Right atrium auricular region (tissue), 2 donors: ENCODE measurements at regions not wholly inside any gene's neighbourhood (a gene's known extent, or its start where the extent isn't known, plus 50 kb on each side); places are given as distances from the start of the nearest gene placed in this dataset.
A peak's percentile ranks its signal among the peaks of the same experiment; 100 is the strongest.

ENCODE experiments used
- DNase-seq: peaks from one replicate; pipeline ENCODE4 v3.0.0-alpha.2; 2019; ENCODE audit warnings: low spot score
- H3K27ac ChIP-seq, 2 donors: fragments of 200-600 bp; sonication (generic); 1 replicate in 1 of 2; 2 replicates in 1 of 2; pipeline ENCODE4 v1.5.1; 2016 to 2019
- H3K27me3 ChIP-seq, 2 donors: fragments of 200-600 bp; sonication (generic); one replicate each; pipeline versions ENCODE4 v1.5.1 to v1.6.0; 2017 to 2019
- H3K36me3 ChIP-seq: fragments of 200-600 bp; sonication (generic); one replicate; pipeline ENCODE4 v1.5.1; 2016
- H3K4me1 ChIP-seq, 2 donors: fragments of 200-600 bp; sonication (generic); one replicate each; pipeline versions ENCODE4 v1.5.1 to v1.6.0; 2017 to 2019
- H3K4me3 ChIP-seq, 2 donors: fragments of 200-600 bp; sonication (generic); 1 replicate in 1 of 2; 2 replicates in 1 of 2; pipeline ENCODE4 v1.5.1; 2017 to 2019; ENCODE audit warnings: mild to moderate bottlenecking in 1 of 2, moderate library complexity in 1 of 2
- H3K9me3 ChIP-seq, 2 donors: fragments of 200-600 bp; sonication (generic); one replicate each; pipeline ENCODE4 v1.5.1; 2019
- CTCF ChIP-seq, 2 donors: fragments of 200-600 bp; sonication (generic); IDR thresholded peaks; one replicate each; pipeline ENCODE4 v1.5.1; 2019; ENCODE audit warnings: antibody characterized with exemption in 2 of 2

- Histone ChIP-seq H3K4me1 (no peaks in the 10 kb centered on the region), H3K27me3 (no peaks in the 10 kb centered on the region), H3K36me3 (no peaks in the 10 kb centered on the region), H3K27ac (no peak overlapping the region), H3K4me3 (no peak overlapping the region), H3K9me3 (no peaks in the 10 kb centered on the region)
- TF ChIP-seq CTCF (IDR thresholded peaks at IDR 0.05): no peak
- no peak for DNase-seq
Observed at GRCh38 chr9:116080561-116080960, 73.0 kb upstream of the PAPPA start.

- Histone ChIP-seq H3K9me3 (no peaks in the 10 kb centered on the region), H3K4me3 (no peak overlapping the region)
- DNase-seq: no peak
Observed at GRCh38 chr9:116081435-116082115, 72.0 kb upstream of the PAPPA start.

DNA sequence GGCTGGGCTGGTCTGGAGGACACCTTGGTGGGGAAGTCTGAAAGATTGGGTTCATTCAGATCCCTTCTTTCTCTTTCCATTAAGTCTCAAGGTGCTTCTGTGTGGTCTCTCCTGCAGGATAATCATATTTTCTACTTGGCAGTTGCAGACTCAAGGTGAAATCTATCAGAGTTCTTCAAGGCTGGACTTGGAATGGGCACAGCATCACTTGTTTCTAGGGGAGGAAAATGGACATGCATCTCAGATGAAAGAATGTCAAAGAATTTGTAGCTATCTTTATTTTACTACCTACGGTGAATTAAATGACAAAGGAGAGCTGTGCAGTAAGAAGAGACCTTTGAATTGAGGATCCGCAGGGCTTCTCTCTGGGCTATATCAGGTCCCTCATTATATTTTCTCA lies 69.8 kb upstream of the PAPPA start:
- Histone ChIP-seq H3K4me1 (peaks cover 0 to 5% of the 10 kb centered on the region in 2 donors), H3K27ac (no peak overlapping the region), H3K9me3 (no peaks in the 10 kb centered on the region), H3K36me3 (no peaks in the 10 kb centered on the region), H3K4me3 (no peak overlapping the region), H3K27me3 (no peaks in the 10 kb centered on the region)
- no peak for DNase-seq
- TF ChIP-seq CTCF (IDR thresholded peaks at IDR 0.05): no peak

More at GRCh38 chr9:116081435-116082115, 72.0 kb upstream of the PAPPA start:
- Histone ChIP-seq H3K36me3 (no peaks in the 10 kb centered on the region), H3K27ac (no peak overlapping the region), H3K27me3 (no peaks in the 10 kb centered on the region), H3K4me1 (peaks cover 0 to under 1% of the 10 kb centered on the region in 2 donors)
- TF ChIP-seq CTCF (IDR thresholded peaks at IDR 0.05): no peak

GRCh38 chr9:116084497-116084896 lies 69.1 kb upstream of the PAPPA start:
- no peak for DNase-seq
- Histone ChIP-seq H3K4me3 (no peak overlapping the region), H3K4me1 (peaks cover 0 to 5% of the 10 kb centered on the region in 2 donors), H3K27ac (no peak overlapping the region), H3K9me3 (no peaks in the 10 kb centered on the region), H3K36me3 (no peaks in the 10 kb centered on the region), H3K27me3 (no peaks in the 10 kb centered on the region)
- TF ChIP-seq CTCF (IDR thresholded peaks at IDR 0.05): no peak

DNA sequence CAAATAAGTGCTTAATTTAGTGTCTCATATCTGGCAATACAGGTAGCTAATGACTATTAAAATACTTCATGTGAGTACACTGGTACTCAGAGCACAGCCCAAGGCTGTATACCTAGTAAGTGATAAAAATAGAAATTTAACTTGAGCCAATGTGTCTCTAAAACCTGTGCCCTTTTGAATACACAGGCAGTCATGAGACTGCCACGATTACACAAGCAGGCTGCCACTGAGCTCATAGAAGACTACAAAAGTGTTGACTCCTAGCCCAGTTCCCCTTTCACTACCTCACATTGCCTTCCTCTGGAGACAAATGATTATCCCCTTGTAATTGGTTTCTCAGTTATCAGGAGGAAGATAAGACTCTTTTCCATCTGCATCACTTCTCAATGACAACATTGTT lies 66.3 kb upstream of the PAPPA start:
- no peak for TF ChIP-seq CTCF (IDR thresholded peaks at IDR 0.05)
- H3K27me3 ChIP-seq: no peaks in the 10 kb centered on the region
- no peak overlapping the region for H3K4me3 ChIP-seq
- DNase-seq: peak; percentile 68
- no peaks in the 10 kb centered on the region for H3K9me3 ChIP-seq
- no peaks in the 10 kb centered on the region for H3K36me3 ChIP-seq
- peaks cover 0 to 5% of the 10 kb centered on the region in 2 donors for H3K4me1 ChIP-seq
- H3K27ac ChIP-seq: peak overlapping the region; percentile 43 to 51

DNA sequence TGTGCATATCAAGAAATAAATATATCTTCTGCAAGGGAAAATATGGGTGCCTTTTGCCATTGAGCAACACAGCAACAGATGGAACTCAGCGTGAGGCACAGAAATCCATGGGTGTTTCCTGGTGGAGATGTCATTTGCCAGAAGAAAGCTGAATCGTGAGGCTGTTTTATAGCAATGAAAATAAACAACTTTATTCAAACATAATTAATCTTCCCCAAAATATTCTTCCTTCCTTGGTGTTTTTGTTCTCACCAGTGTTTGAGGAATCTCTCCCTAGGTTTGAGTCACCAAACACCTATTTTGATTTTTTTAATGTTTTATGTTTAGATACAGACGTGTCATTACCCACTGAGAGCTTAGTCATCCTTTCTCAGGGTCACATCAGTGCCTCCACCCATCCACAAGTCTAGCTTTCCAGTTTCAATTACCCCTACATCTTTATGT lies 65.8 kb upstream of the PAPPA start:
- TF ChIP-seq CTCF (IDR thresholded peaks at IDR 0.05): no peak
- Histone ChIP-seq H3K27me3 (no peaks in the 10 kb centered on the region), H3K27ac (peak overlapping the region in 1 of 2 donors; percentile 51), H3K4me1 (peaks cover 0 to 5% of the 10 kb centered on the region in 2 donors), H3K4me3 (no peak overlapping the region), H3K9me3 (no peaks in the 10 kb centered on the region), H3K36me3 (no peaks in the 10 kb centered on the region)
- DNase-seq: no peak
